ENCODE measurements at regions not wholly inside any gene's neighbourhood (a gene's known extent, or its start where the extent isn't known, plus 50 kb on each side); places are given as distances from the start of the nearest gene placed in this dataset.

DNA sequence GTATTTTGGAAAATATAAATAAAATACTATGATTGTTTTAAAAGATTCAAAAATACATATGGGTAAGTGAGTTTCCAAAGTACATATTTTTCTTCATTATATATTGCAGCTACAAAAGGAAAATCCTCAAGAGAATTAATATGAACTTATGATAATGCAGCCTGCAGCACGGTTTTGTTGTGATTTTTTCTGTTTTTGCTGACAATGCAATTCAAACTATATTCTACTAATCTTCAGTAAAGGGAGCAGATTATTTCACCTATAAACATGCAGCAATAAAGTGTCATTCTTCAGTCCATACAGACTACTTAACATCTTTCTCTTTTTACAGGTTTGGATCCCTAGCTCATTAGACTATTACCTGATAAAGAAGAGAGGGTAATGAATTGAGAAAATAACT lies 582.1 kb upstream of the MGAT4C start:
- H3K4me2 ChIP-seq (ENCODE audit: control insufficient read depth, extremely low read depth, insufficient read depth, low read depth, low read length) = no peak overlapping the region
- dilution Hi-C loops (cut with MboI; ENCODE audit: extremely low pct_ligation_motif_present, low sequenced_read_pairs) = no loop called here
- no peak for FAIRE-seq
- no peaks in the 10 kb centered on the region for H3K4me1 ChIP-seq (ENCODE audit: control insufficient read depth, extremely low read depth, insufficient read depth, low read length)
- no peak overlapping the region for H2AFZ ChIP-seq (ENCODE audit: control insufficient read depth, low read length)
- H3K79me2 ChIP-seq (ENCODE audit: control insufficient read depth, insufficient read depth, low read length) = no peaks in the 10 kb centered on the region
- H4K20me1 ChIP-seq (ENCODE audit: control insufficient read depth, extremely low read depth, insufficient read depth, low read length) = no peaks in the 10 kb centered on the region
- H3K27ac ChIP-seq (ENCODE audit: control insufficient read depth, insufficient read depth, low read length) = no peak overlapping the region
- no peak overlapping the region for H3K9ac ChIP-seq (ENCODE audit: control insufficient read depth, extremely low read depth, insufficient read depth, low read length)
- H3K36me3 ChIP-seq (ENCODE audit: control insufficient read depth in 2 of 2, extremely low read depth in 1 of 2, insufficient read depth in 2 of 2, low read length in 2 of 2) = no peaks in the 10 kb centered on the region
- DNase-seq (ENCODE audit: low read depth, low spot score) = no peak
- no peak overlapping the region for H3K4me3 ChIP-seq (ENCODE audit: control insufficient read depth in 2 of 3, extremely low read depth in 1 of 3, insufficient read depth in 2 of 3, low read depth in 1 of 3, low read length in 3 of 3)
- H3K27me3 ChIP-seq (ENCODE audit: control insufficient read depth, extremely low read depth, insufficient read depth, low read length) = no peaks in the 10 kb centered on the region
- no peaks in the 10 kb centered on the region for H3K9me1 ChIP-seq (ENCODE audit: control insufficient read depth, extremely low read depth, insufficient read depth, low read length)
- H3K9me3 ChIP-seq (ENCODE audit: control insufficient read depth, low read depth, low read length) = no peaks in the 10 kb centered on the region
- TF ChIP-seq EZH2 (IDR thresholded peaks at IDR 0.05; ENCODE audit: low read length) = no peak
- TF ChIP-seq, protein P1, sequence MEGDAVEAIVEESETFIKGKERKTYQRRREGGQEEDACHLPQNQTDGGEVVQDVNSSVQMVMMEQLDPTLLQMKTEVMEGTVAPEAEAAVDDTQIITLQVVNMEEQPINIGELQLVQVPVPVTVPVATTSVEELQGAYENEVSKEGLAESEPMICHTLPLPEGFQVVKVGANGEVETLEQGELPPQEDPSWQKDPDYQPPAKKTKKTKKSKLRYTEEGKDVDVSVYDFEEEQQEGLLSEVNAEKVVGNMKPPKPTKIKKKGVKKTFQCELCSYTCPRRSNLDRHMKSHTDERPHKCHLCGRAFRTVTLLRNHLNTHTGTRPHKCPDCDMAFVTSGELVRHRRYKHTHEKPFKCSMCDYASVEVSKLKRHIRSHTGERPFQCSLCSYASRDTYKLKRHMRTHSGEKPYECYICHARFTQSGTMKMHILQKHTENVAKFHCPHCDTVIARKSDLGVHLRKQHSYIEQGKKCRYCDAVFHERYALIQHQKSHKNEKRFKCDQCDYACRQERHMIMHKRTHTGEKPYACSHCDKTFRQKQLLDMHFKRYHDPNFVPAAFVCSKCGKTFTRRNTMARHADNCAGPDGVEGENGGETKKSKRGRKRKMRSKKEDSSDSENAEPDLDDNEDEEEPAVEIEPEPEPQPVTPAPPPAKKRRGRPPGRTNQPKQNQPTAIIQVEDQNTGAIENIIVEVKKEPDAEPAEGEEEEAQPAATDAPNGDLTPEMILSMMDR (optimal IDR thresholded peaks at IDR 0.05 in 1 of 3, IDR thresholded peaks at IDR 0.05 in 1 of 3, conservative IDR thresholded peaks at IDR 0.05 in 1 of 3; ENCODE audit: extremely low read depth in 1 of 3, insufficient read depth in 2 of 3, low read length in 3 of 3) = no peak

- H3K9ac ChIP-seq (ENCODE audit: control insufficient read depth, extremely low read depth, insufficient read depth, low read length) = no peak overlapping the region
- no peak overlapping the region for H3K4me2 ChIP-seq (ENCODE audit: control insufficient read depth, extremely low read depth, insufficient read depth, low read depth, low read length)
- no peak overlapping the region for H3K27ac ChIP-seq (ENCODE audit: control insufficient read depth, insufficient read depth, low read length)
- H3K79me2 ChIP-seq (ENCODE audit: control insufficient read depth, insufficient read depth, low read length) = no peaks in the 10 kb centered on the region
- no peaks in the 10 kb centered on the region for H3K27me3 ChIP-seq (ENCODE audit: control insufficient read depth, extremely low read depth, insufficient read depth, low read length)
- H3K4me1 ChIP-seq (ENCODE audit: control insufficient read depth, extremely low read depth, insufficient read depth, low read length) = no peaks in the 10 kb centered on the region
- H3K4me3 ChIP-seq (ENCODE audit: control insufficient read depth in 2 of 3, extremely low read depth in 1 of 3, insufficient read depth in 2 of 3, low read depth in 1 of 3, low read length in 3 of 3) = no peak overlapping the region
- no peak for DNase-seq (ENCODE audit: low read depth, low spot score)
- FAIRE-seq = no peak
- H2AFZ ChIP-seq (ENCODE audit: control insufficient read depth, low read length) = no peak overlapping the region
- TF ChIP-seq, protein P1 (optimal IDR thresholded peaks at IDR 0.05 in 1 of 3, IDR thresholded peaks at IDR 0.05 in 1 of 3, conservative IDR thresholded peaks at IDR 0.05 in 1 of 3; ENCODE audit: extremely low read depth in 1 of 3, insufficient read depth in 2 of 3, low read length in 3 of 3) = no peak
- no peak for TF ChIP-seq EZH2 (IDR thresholded peaks at IDR 0.05; ENCODE audit: low read length)
- dilution Hi-C loops (cut with MboI; ENCODE audit: extremely low pct_ligation_motif_present, low sequenced_read_pairs) = no loop called here
- no peaks in the 10 kb centered on the region for H4K20me1 ChIP-seq (ENCODE audit: control insufficient read depth, extremely low read depth, insufficient read depth, low read length)
- H3K9me3 ChIP-seq (ENCODE audit: control insufficient read depth, low read depth, low read length) = no peaks in the 10 kb centered on the region
- no peaks in the 10 kb centered on the region for H3K9me1 ChIP-seq (ENCODE audit: control insufficient read depth, extremely low read depth, insufficient read depth, low read length)
- H3K36me3 ChIP-seq (ENCODE audit: control insufficient read depth in 2 of 2, extremely low read depth in 1 of 2, insufficient read depth in 2 of 2, low read length in 2 of 2) = no peaks in the 10 kb centered on the region
These were observed 581.1 kb upstream of the MGAT4C start for GRCh38 chr12:86837246-86837645.

All from keratinocyte (primary cell).